ENCODE measurements at regions not wholly inside any gene's neighbourhood (a gene's known extent, or its start where the extent isn't known, plus 50 kb on each side); places are given as distances from the start of the nearest gene placed in this dataset.

GRCh38 chr20:57902473-57902872 lies 192.7 kb upstream of the PMEPA1 start:
- Histone ChIP-seq H2AFZ (ENCODE audit: control insufficient read depth, low read depth, low read length) (no peak overlapping the region), H3K4me2 (ENCODE audit: control insufficient read depth, insufficient read depth) (no peak overlapping the region), H3K27me3 (replicated peaks in 1 of 2; ENCODE audit: control insufficient read depth in 2 of 2, insufficient read depth in 2 of 2, low read length in 1 of 2) (no peaks in the 10 kb centered on the region; a peak in 1 of 4 replicates), H3K27ac (ENCODE audit: control insufficient read depth, insufficient read depth) (no peak overlapping the region), H4K20me1 (ENCODE audit: control insufficient read depth, insufficient read depth) (no peaks in the 10 kb centered on the region), H3K79me2 (ENCODE audit: control insufficient read depth, insufficient read depth, low read length) (no peaks in the 10 kb centered on the region), H3K9ac (ENCODE audit: control insufficient read depth, insufficient read depth, low read length) (no peak overlapping the region), H3K36me3 (ENCODE audit: control insufficient read depth in 2 of 2, insufficient read depth in 2 of 2, low read length in 1 of 2) (no peaks in the 10 kb centered on the region), H3K9me3 (replicated peaks; ENCODE audit: control insufficient read depth, insufficient read depth, low read length) (no peaks in the 10 kb centered on the region), H3K4me1 (ENCODE audit: control insufficient read depth, insufficient read depth, low read length) (no peaks in the 10 kb centered on the region), H3K4me3 (no peak overlapping the region)
- no TSS peak for BruUV-seq (replicated peaks)
- POLR2A ChIA-PET: no interaction called here
- FAIRE-seq: no peak
- DNase-seq (ENCODE audit: low read depth, low spot score): no peak
- RAD21 ChIA-PET (ENCODE audit: unreplicated experiment): no interaction called here
- in situ Hi-C loops (cut with MboI) (no loop called here), intact Hi-C loops (cut with micrococcal nuclease; ENCODE audit: unreplicated experiment) (no loop called here)
- WGBS (ENCODE audit: insufficient coverage, insufficient replicate concordance, low lambda C conversion rate, missing lambda C conversion rate): 0% methylated on average over 1 of the region's 1 CpG
- CTCF ChIA-PET: no interaction called here
- ATAC-seq: peak; percentile 86
- SMC1A ChIA-PET (ENCODE audit: uncharacterized antibody, unreplicated experiment): no interaction called here
- TF ChIP-seq TARDBP (IDR thresholded peaks at IDR 0.05; ENCODE audit: borderline replicate concordance): no peak
- TF ChIP-seq CBFB (IDR thresholded peaks at IDR 0.05; ENCODE audit: low read depth): peak; percentile 26; the same call in 1 of the 2 replicates
- TF ChIP-seq RB1 (IDR thresholded peaks at IDR 0.05; ENCODE audit: borderline replicate concordance): no peak
- TF ChIP-seq ATF3 (IDR thresholded peaks at IDR 0.05; ENCODE audit: borderline replicate concordance, extremely low read depth, low read depth, low read length): no peak
- no peak for TF ChIP-seq IKZF1 (conservative IDR thresholded peaks at IDR 0.05)
- no peak for TF ChIP-seq POLR2AphosphoS5 (IDR thresholded peaks at IDR 0.05; ENCODE audit: low read length)
- TF ChIP-seq ZNF274 (IDR thresholded peaks at IDR 0.05; ENCODE audit: insufficient read depth, insufficient read length): no peak
- TF ChIP-seq ATF7 (IDR thresholded peaks at IDR 0.05; ENCODE audit: low read depth): no peak
- TF ChIP-seq PAX5 (IDR thresholded peaks at IDR 0.05; ENCODE audit: borderline replicate concordance, low read depth, low read length): no peak
- no peak for TF ChIP-seq DPF2 (IDR thresholded peaks at IDR 0.05)
- TF ChIP-seq MYC (IDR thresholded peaks at IDR 0.05; ENCODE audit: insufficient read depth, insufficient read length, insufficient replicate concordance, low read length, severe bottlenecking): no peak
- TF ChIP-seq NRF1 (conservative IDR thresholded peaks at IDR 0.05; ENCODE audit: low read depth, low read length): no peak
- TF ChIP-seq EP300 (IDR thresholded peaks at IDR 0.05; ENCODE audit: borderline replicate concordance in 1 of 2, control insufficient read depth in 1 of 2, low read depth in 2 of 2, low read length in 2 of 2): peak in 1 of 2 experiments; percentile 50; a peak in 1 of 4 replicates
- no peak for TF ChIP-seq GABPA (IDR thresholded peaks at IDR 0.05; ENCODE audit: low read depth)
- no peak for TF ChIP-seq MTA2 (IDR thresholded peaks at IDR 0.05; ENCODE audit: low read depth)
- TF ChIP-seq ZNF592 (IDR thresholded peaks at IDR 0.05): no peak
- TF ChIP-seq TCF7 (IDR thresholded peaks at IDR 0.05; ENCODE audit: borderline replicate concordance): no peak
- TF ChIP-seq ZSCAN29 (IDR thresholded peaks at IDR 0.05): no peak
- TF ChIP-seq ZBED1 (IDR thresholded peaks at IDR 0.05; ENCODE audit: borderline replicate concordance): no peak
- no peak for TF ChIP-seq CEBPZ (IDR thresholded peaks at IDR 0.05; ENCODE audit: low read depth, low read length)

Data from GM12878 (cell line).